WI38 (cell line): ENCODE measurements at regions not wholly inside any gene's neighbourhood (a gene's known extent, or its start where the extent isn't known, plus 50 kb on each side); places are given as distances from the start of the nearest gene placed in this dataset.

Source experiments
- H3K4me3 ChIP-seq: 2 replicates; pipeline ENCODE4 v1.5.1; 2011; ENCODE audit warnings: low read depth, mild to moderate bottlenecking, control low read depth, low read length
- TF ChIP-seq, protein P1 (sequence below): IDR thresholded peaks from 2 replicates; pipeline ENCODE4 v1.5.1; 2012; ENCODE audit warnings: low read depth, mild to moderate bottlenecking, control low read depth, low read length

DNA sequence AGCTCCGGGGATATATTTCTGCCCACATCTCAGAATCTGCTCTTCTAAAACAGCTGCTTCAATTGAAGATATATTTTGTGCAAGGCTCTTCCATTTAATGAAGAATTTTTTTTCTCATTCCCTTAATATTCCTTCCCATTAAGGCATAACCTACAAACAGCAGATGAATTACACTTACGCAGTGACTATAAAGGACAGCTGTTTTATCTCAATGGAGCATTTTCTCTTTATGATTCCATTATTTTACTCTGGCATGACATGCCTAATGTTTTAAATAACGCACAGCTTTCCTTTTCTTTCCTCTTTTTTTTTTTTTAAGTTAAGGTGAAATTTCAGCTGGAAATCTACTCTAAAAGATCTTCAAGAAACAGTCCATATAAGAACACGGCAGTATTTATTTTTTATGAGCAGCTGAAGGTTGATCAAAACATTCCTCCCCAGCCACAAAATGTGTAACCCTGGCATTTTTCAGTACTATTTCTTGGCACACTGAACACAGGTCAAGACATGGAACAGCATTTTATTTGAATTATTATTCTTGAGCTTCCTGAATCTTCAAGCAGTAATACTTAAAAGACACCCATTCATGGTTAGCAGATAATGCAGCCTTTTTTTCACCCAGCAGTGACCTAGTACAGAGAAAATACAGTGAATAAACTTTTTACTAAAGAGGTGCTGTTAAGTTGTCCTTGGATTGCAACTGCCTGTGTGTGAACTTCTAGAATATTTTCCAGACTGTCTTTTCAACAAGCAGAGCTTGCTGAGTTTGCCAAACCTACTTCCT is 118.1 kb upstream of the FOXN3 start:
- TF ChIP-seq, protein P1, sequence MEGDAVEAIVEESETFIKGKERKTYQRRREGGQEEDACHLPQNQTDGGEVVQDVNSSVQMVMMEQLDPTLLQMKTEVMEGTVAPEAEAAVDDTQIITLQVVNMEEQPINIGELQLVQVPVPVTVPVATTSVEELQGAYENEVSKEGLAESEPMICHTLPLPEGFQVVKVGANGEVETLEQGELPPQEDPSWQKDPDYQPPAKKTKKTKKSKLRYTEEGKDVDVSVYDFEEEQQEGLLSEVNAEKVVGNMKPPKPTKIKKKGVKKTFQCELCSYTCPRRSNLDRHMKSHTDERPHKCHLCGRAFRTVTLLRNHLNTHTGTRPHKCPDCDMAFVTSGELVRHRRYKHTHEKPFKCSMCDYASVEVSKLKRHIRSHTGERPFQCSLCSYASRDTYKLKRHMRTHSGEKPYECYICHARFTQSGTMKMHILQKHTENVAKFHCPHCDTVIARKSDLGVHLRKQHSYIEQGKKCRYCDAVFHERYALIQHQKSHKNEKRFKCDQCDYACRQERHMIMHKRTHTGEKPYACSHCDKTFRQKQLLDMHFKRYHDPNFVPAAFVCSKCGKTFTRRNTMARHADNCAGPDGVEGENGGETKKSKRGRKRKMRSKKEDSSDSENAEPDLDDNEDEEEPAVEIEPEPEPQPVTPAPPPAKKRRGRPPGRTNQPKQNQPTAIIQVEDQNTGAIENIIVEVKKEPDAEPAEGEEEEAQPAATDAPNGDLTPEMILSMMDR, result no peak
- no peak overlapping the region for H3K4me3 ChIP-seq

DNA sequence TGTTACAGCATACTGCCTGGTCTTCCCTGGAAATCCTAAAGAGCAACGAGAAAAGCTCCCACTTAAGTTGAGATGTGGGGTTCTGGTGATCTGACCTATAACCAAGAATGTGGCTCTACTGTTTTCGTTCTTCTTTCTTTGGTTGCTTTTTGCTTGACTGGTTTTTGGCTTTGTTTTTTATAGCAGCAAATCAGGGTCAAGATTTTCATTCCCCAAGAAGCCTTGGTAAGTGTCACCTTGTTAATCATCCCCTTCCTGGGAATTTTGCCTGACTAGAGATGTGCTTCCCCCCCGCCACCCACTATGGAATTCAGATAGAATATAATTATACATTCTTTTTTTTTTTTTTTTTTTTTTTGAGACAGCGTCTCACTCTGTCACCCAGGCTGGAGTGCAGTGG is 116.7 kb upstream of the FOXN3 start:
- no peak overlapping the region for H3K4me3 ChIP-seq
- TF ChIP-seq, protein P1, result no peak

DNA sequence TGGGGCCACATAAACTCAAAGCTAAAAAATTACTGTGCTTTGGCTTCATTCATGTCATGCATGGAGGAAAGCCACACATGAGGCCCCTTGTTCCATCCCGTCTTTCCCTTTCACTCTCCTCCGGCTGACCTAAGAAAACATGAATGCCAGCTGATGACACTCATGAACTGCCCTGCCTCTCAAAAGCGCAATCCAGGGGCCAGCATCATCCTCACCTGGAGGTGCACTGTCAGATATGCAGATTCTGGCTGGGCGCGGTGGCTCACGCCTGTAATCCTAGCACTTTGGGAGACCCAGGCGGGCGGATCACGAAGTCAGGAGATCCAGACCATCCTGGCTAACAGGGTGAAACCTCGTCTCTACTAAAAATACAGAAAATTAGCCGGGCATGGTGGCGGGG is 116.1 kb upstream of the FOXN3 start:
- no peak overlapping the region for H3K4me3 ChIP-seq
- TF ChIP-seq, protein P1, result no peak

DNA sequence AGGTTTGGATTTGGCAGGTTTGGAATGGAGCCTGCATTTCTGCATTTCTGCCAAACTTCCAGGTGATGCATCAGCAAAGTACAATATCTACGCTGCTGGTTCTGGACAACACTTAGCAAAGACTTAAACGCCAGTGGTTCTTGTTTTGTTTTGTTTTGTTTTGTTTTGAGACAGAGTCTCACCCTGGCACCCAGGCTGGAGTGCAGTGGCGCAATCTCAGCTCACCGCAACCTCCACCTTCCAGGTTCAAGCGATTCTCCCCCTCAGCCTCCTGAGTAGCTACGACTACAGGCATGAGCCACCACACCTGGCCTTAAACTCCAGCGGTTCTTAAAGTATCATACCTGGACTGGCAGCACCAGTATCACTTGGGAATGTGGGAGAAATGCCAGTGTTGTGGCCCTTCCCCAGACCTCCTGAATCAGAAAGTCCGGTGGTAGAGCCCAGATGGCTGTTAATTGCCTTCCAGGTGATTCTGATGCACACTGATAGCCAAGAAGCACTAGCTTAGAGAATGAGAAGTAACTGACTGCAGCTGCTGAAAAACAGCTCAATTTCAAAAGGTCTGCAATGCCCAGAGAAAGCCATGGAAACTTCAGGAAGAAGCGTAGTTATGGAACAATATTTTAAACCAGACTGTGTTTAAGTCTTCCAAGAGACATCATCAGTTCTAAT is 114.8 kb upstream of the FOXN3 start:
- TF ChIP-seq, protein P1, result no peak
- no peak overlapping the region for H3K4me3 ChIP-seq

DNA sequence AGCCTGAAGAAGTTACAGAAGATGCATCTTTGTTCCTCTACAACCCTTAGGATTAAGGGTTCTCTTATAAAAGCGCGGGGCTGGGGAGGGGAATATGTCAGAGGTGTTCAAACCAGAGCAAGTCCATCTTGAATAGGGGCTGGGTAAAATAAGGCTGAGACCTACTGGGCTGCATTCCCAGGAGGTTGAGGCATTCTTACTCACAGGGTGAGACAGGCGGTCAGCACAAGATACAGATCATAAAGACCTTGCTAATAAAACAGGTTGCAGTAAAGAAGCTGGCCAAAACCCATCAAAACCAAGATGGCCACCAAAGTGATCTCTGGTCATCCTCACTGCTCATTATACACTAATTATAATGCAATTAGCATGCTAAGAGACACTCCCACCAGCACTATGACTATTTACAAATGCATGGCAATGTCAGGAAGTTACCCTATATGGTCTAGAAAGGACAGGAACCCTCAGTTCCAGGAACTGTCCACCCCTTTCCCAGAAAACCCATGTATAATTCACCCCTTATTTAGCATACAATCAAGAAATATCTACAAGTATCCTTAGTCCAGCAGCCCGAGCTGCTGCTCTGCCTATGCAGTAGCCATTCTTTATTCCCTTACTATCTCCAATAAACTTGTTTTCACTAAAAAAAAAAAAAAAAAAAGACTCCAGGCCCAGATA is 108.1 kb upstream of the FOXN3 start:
- no peak overlapping the region for H3K4me3 ChIP-seq
- TF ChIP-seq, protein P1, result no peak

DNA sequence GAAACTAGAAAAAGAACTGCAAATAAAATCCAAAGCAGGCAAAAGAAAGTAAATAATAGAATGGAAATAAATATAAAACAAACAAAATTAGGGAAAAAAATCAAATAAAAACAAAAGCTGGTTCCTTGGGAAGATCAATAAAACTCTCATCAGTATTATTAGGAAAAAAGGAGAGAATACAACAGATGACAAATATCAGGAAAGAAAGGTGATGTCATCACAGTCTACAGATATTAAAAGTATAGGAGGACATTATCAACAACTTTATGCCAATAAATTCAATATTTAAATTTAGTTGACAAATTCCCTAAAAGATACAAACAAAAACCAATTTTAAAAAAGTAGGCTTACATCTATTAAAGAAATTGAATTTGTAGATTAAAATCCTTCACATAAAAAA is 107.4 kb upstream of the FOXN3 start:
- H3K4me3 ChIP-seq, result no peak overlapping the region
- TF ChIP-seq, protein P1, result no peak

DNA sequence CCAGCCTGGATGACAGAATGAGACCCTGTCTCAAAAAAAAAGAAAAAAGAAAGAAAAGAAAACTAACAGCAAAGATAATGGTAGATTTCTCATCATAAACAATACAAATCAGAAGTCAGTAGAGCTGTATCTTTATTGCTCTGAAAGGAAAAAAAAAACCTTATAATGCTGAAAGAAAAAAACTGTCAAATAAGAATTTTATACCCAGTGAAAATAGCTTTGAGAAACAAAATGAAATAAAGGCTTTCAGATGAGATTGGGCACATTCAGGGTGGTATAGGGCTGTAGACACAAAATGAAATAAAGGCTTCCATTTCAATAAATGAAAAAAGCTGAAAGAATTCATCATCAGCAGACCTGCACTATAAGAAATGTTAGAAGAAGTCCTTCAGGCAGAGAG is 105.0 kb upstream of the FOXN3 start:
- no peak overlapping the region for H3K4me3 ChIP-seq
- TF ChIP-seq, protein P1, result no peak
